OCI-LY7 (cell line): ENCODE measurements at regions not wholly inside any gene's neighbourhood (a gene's known extent, or its start where the extent isn't known, plus 50 kb on each side); places are given as distances from the start of the nearest gene placed in this dataset.
"Not testable (repeated sequence)": the region's sequence is repeated elsewhere in the genome, so short reads cannot be mapped to it uniquely, and the experiment has no call there.

Experiments used
- BruUV-seq: library from RNA; stranded (reverse); fragments of 400-500 nt; replicated peaks from 2 replicates; lab custom pipeline; 2021; lab: Mats Ljungman, UMichigan
- CTCF ChIA-PET: fragments of 300-600 bp; sonication (Branson Sonifier 250); formaldehyde crosslinking; loops from one replicate; lab custom pipeline; 2022; ENCODE audit warnings: antibody characterized with exemption; ENCODE audit not compliant: unreplicated experiment; lab: Charles Lee
- POLR2A ChIA-PET: fragments of 300-600 bp; sonication (Branson Sonifier 250); formaldehyde crosslinking; loops from one replicate; lab custom pipeline; 2022; ENCODE audit warnings: antibody characterized with exemption; lab: Charles Lee
- DNase-seq: peaks from one replicate; pipeline ENCODE4 v3.0.0-alpha.2; 2015; ENCODE audit warnings: low spot score
- H2AFZ ChIP-seq: fragments of 200-600 bp; sonication (generic), shearing (Covaris generic); 2 replicates; pipeline ENCODE4 v1.6.1; 2014; ENCODE audit warnings: mild to moderate bottlenecking, antibody characterized with exemption, low read length, moderate library complexity
- H3K27ac ChIP-seq: fragments of 200-600 bp; sonication (generic); 2 replicates; pipeline ENCODE4 v1.5.1; 2014; ENCODE audit warnings: mixed run types, low read depth, mild to moderate bottlenecking, moderate library complexity, low read length, inconsistent platforms; ENCODE audit not compliant: poor library complexity, severe bottlenecking
- H3K36me3 ChIP-seq: fragments of 200-600 bp; sonication (generic); 2 replicates; pipeline ENCODE4 v1.6.1; 2014; ENCODE audit warnings: mild to moderate bottlenecking, antibody characterized with exemption, low read length, moderate library complexity, mixed read lengths; ENCODE audit not compliant: insufficient read depth
- H3K4me1 ChIP-seq: fragments of 200-600 bp; sonication (generic); 2 replicates; pipeline ENCODE4 v1.5.1; 2014; ENCODE audit warnings: mild to moderate bottlenecking, low read length; ENCODE audit not compliant: insufficient read depth, poor library complexity, severe bottlenecking
- H3K4me2 ChIP-seq: fragments of 200-600 bp; sonication (generic); 2 replicates; pipeline ENCODE4 v1.6.1; 2014; ENCODE audit warnings: mild to moderate bottlenecking, low read length
- H3K4me3 ChIP-seq: fragments of 200-600 bp; sonication (generic); 2 replicates; pipeline ENCODE4 v1.5.1; 2014; ENCODE audit warnings: mild to moderate bottlenecking, low read depth, low read length; ENCODE audit not compliant: poor library complexity, severe bottlenecking
- H3K79me2 ChIP-seq: fragments of 200-600 bp; sonication (generic); 2 replicates; pipeline ENCODE4 v1.6.1; 2016; ENCODE audit warnings: low read depth, mild to moderate bottlenecking, low read length, moderate library complexity, mixed read lengths; ENCODE audit not compliant: insufficient read depth
- H3K9me2 ChIP-seq: fragments of 200-600 bp; sonication (generic); 2 replicates; pipeline ENCODE4 v1.6.1; 2016; ENCODE audit warnings: mild to moderate bottlenecking, low read length, mixed read lengths; ENCODE audit not compliant: insufficient read depth
- H3K9me3 ChIP-seq: fragments of 200-600 bp; sonication (generic); 2 replicates; pipeline ENCODE4 v1.6.1; 2014; ENCODE audit warnings: mild to moderate bottlenecking, mixed run types, low read length, mixed read lengths
- H4K20me1 ChIP-seq: fragments of 200-600 bp; sonication (generic); 2 replicates; pipeline ENCODE4 v1.6.1; 2014; ENCODE audit warnings: mild to moderate bottlenecking, antibody characterized with exemption, low read length, moderate library complexity, mixed read lengths; ENCODE audit not compliant: insufficient read depth
- CTCF ChIP-seq: fragments of 200-600 bp; sonication (generic); conservative IDR thresholded peaks from 2 replicates; pipeline ENCODE4 v1.5.1; 2014; ENCODE audit warnings: mild to moderate bottlenecking, antibody characterized with exemption, low read length, moderate library complexity, mixed read lengths
- EZH2phosphoT487 ChIP-seq: fragments of 200-600 bp; sonication (generic); IDR thresholded peaks from 2 replicates; pipeline ENCODE4 v1.6.1; 2018; ENCODE audit warnings: low read depth, borderline replicate concordance, mild to moderate bottlenecking, mixed run types, antibody characterized with exemption, low read length, moderate library complexity, mixed read lengths
- intact Hi-C: fragments of 100-400 bp; cut with micrococcal nuclease; formaldehyde crosslinking; loops from one replicate; pipeline ENCODE4 v1.10.0; 2022; ENCODE audit not compliant: unreplicated experiment

GRCh38 chr3:177855021-177855420 is 657.7 kb upstream of the TBL1XR1 start:
- Histone ChIP-seq H4K20me1 (no peaks in the 10 kb centered on the region), H3K4me3 (no peak overlapping the region), H3K9me2 (no peaks in the 10 kb centered on the region), H3K4me1 (no peaks in the 10 kb centered on the region), H3K4me2 (no peak overlapping the region), H3K27ac (no peak overlapping the region), H3K9me3 (no peaks in the 10 kb centered on the region), H3K79me2 (no peaks in the 10 kb centered on the region), H3K36me3 (no peaks in the 10 kb centered on the region), H2AFZ (no peak overlapping the region)
- CTCF ChIA-PET: no interaction called here
- TF ChIP-seq CTCF (no peak), EZH2phosphoT487 (no peak)
- POLR2A ChIA-PET: interaction anchor here (1.2 to 1.8 kb wide), 2 partner anchors 10 to 22 kb away, joined by 3 to 9 read pairs; no protein-coding TSS in a partner anchor
- DNase-seq: no peak
- intact Hi-C loops: no loop called here
- no TSS peak for BruUV-seq

GRCh38 chr3:177860184-177860583 is 662.9 kb upstream of the TBL1XR1 start:
- intact Hi-C loops: no loop called here
- Histone ChIP-seq H3K4me3 (no peak overlapping the region), H3K36me3 (no peaks in the 10 kb centered on the region), H2AFZ (no peak overlapping the region), H3K4me2 (no peak overlapping the region), H3K9me3 (no peaks in the 10 kb centered on the region), H3K4me1 (no peaks in the 10 kb centered on the region), H4K20me1 (no peaks in the 10 kb centered on the region), H3K79me2 (no peaks in the 10 kb centered on the region), H3K9me2 (no peaks in the 10 kb centered on the region), H3K27ac (no peak overlapping the region)
- BruUV-seq: no TSS peak
- ChIA-PET CTCF (no interaction called here), POLR2A (interaction anchor here (0.6 kb wide), 1 partner anchor 1992 kb away, joined by 3 read pairs; no protein-coding TSS in a partner anchor)
- TF ChIP-seq CTCF (no peak), EZH2phosphoT487 (no peak)
- DNase-seq: no peak

- no peaks in the 10 kb centered on the region for H3K4me1 ChIP-seq
- no peaks in the 10 kb centered on the region for H4K20me1 ChIP-seq
- no peaks in the 10 kb centered on the region for H3K9me2 ChIP-seq
- no peak overlapping the region for H3K4me2 ChIP-seq
- H3K9me3 ChIP-seq: no peaks in the 10 kb centered on the region
- CTCF ChIA-PET: no interaction called here
- no peaks in the 10 kb centered on the region for H3K79me2 ChIP-seq
- POLR2A ChIA-PET: interaction anchor here (0.6 kb wide), 1 partner anchor 1346 kb away, joined by 3 read pairs; no protein-coding TSS in a partner anchor
- TF ChIP-seq EZH2phosphoT487 (no peak), CTCF (no peak)
- H3K36me3 ChIP-seq: no peaks in the 10 kb centered on the region
- intact Hi-C loops: no loop called here
- H3K4me3 ChIP-seq: no peak overlapping the region
- no peak overlapping the region for H3K27ac ChIP-seq
- BruUV-seq: no TSS peak
- DNase-seq: no peak
- H2AFZ ChIP-seq: no peak overlapping the region
These were observed 665.7 kb upstream of the TBL1XR1 start for GRCh38 chr3:177862962-177863491.

- H3K4me2 ChIP-seq, CTCF ChIA-PET, POLR2A ChIA-PET, H3K9me3 ChIP-seq, intact Hi-C loops, DNase-seq, H3K4me3 ChIP-seq, H2AFZ ChIP-seq, H3K27ac ChIP-seq, H3K4me1 ChIP-seq, H3K79me2 ChIP-seq, H4K20me1 ChIP-seq, BruUV-seq, H3K36me3 ChIP-seq, H3K9me2 ChIP-seq: not testable (repeated sequence)
These were observed 665.0 kb upstream of the KCNMB2 start for GRCh38 chr3:177871267-177871666.
